Liver (tissue), 8 donors: ENCODE measurements at regions not wholly inside any gene's neighbourhood (a gene's known extent, or its start where the extent isn't known, plus 50 kb on each side); places are given as distances from the start of the nearest gene placed in this dataset.

Experiments used
- DNase-seq: peaks from one replicate; pipeline ENCODE4 v3.0.0-alpha.2; 2017; ENCODE audit warnings: low spot score
- H3K27ac ChIP-seq, 2 donors: one replicate each; pipeline ENCODE4 v1.7.0; 2013; ENCODE audit warnings: inconsistent platforms in 2 of 2, low read length in 2 of 2, control low read depth in 1 of 2, low read depth in 1 of 2, mild to moderate bottlenecking in 1 of 2
- H3K27me3 ChIP-seq, 4 donors: one replicate each; pipeline versions ENCODE4 v1.6.1 to v1.7.0; 2013; ENCODE audit warnings: low read length in 3 of 4, inconsistent platforms in 1 of 4, mild to moderate bottlenecking in 1 of 4, moderate library complexity in 1 of 4; ENCODE audit not compliant: control insufficient read depth in 4 of 4, insufficient read depth in 4 of 4
- H3K36me3 ChIP-seq, 4 donors: one replicate each; pipeline versions ENCODE4 v1.6.1 to v1.7.0; 2013; ENCODE audit warnings: low read length in 3 of 4, mild to moderate bottlenecking in 3 of 4, low read depth in 1 of 4, moderate library complexity in 1 of 4; ENCODE audit not compliant: control insufficient read depth in 4 of 4, insufficient read depth in 3 of 4
- H3K4me1 ChIP-seq, 4 donors: one replicate each; pipeline versions ENCODE4 v1.6.1 to v1.7.0; 2013; ENCODE audit warnings: low read length in 3 of 4, mild to moderate bottlenecking in 3 of 4, moderate library complexity in 1 of 4; ENCODE audit not compliant: control insufficient read depth in 4 of 4, insufficient read depth in 4 of 4
- H3K4me3 ChIP-seq, 3 donors: one replicate each; pipeline versions ENCODE4 v1.6.1 to v1.7.0; 2013; ENCODE audit warnings: low read length in 3 of 3, control low read depth in 1 of 3, low read depth in 1 of 3, mild to moderate bottlenecking in 1 of 3
- H3K9ac ChIP-seq, 2 donors: one replicate each; pipeline ENCODE4 v1.7.0; 2013; ENCODE audit warnings: low read length in 2 of 2, mild to moderate bottlenecking in 2 of 2, moderate library complexity in 2 of 2, control low read depth in 1 of 2, low read depth in 1 of 2
- H3K9me3 ChIP-seq, 4 donors: one replicate each; pipeline versions ENCODE4 v1.6.1 to v1.7.0; 2013; ENCODE audit warnings: low read length in 3 of 4; ENCODE audit not compliant: control insufficient read depth in 4 of 4
- EGR1 ChIP-seq, 2 donors: IDR thresholded peaks; 2 replicates each; pipeline ENCODE4 v1.6.1; 2016 to 2018; ENCODE audit warnings: antibody characterized with exemption in 2 of 2, low read depth in 2 of 2
- FOXA1 ChIP-seq: IDR thresholded peaks from 2 replicates; pipeline ENCODE4 v1.6.1; 2016; ENCODE audit warnings: antibody characterized with exemption
- FOXA2 ChIP-seq: IDR thresholded peaks from 2 replicates; pipeline ENCODE4 v1.6.1; 2016; ENCODE audit warnings: antibody characterized with exemption
- GABPA ChIP-seq, 2 donors: IDR thresholded peaks in 1 of 2; conservative IDR thresholded peaks in 1 of 2; 2 replicates each; pipeline ENCODE4 v1.6.1; 2016; ENCODE audit warnings: antibody characterized with exemption in 2 of 2, mild to moderate bottlenecking in 1 of 2, moderate library complexity in 1 of 2
- HNF4A ChIP-seq, 2 donors: conservative IDR thresholded peaks; 2 replicates each; pipeline ENCODE4 v1.6.1; 2016; ENCODE audit warnings: antibody characterized with exemption in 2 of 2, mild to moderate bottlenecking in 2 of 2
- HNF4G ChIP-seq: IDR thresholded peaks from 2 replicates; pipeline ENCODE4 v1.6.1; 2016; ENCODE audit warnings: antibody characterized with exemption
- JUND ChIP-seq, 2 donors: IDR thresholded peaks; 2 replicates each; pipeline ENCODE4 v1.6.1; 2016; ENCODE audit warnings: antibody characterized with exemption in 2 of 2
- NR2F2 ChIP-seq: IDR thresholded peaks from 2 replicates; pipeline ENCODE4 v1.6.1; 2016; ENCODE audit warnings: antibody characterized with exemption
- RAD21 ChIP-seq, 2 donors: IDR thresholded peaks; 2 replicates each; pipeline ENCODE4 v1.6.1; 2016; ENCODE audit warnings: antibody characterized with exemption in 2 of 2, mild to moderate bottlenecking in 2 of 2
- RXRA ChIP-seq, 2 donors: IDR thresholded peaks; 2 replicates each; pipeline ENCODE4 v1.6.1; 2017 to 2018; ENCODE audit warnings: antibody characterized with exemption in 2 of 2, mild to moderate bottlenecking in 1 of 2
- SP1 ChIP-seq: IDR thresholded peaks from 2 replicates; pipeline ENCODE4 v1.6.1; 2018; ENCODE audit warnings: antibody characterized with exemption, mild to moderate bottlenecking
- TAF1 ChIP-seq: conservative IDR thresholded peaks from 2 replicates; pipeline ENCODE4 v1.6.1; 2016; ENCODE audit warnings: antibody characterized with exemption, mild to moderate bottlenecking
- YY1 ChIP-seq: IDR thresholded peaks from 2 replicates; pipeline ENCODE4 v1.6.1; 2016; ENCODE audit warnings: antibody characterized with exemption, mild to moderate bottlenecking
- WGBS: extraction: QIAGEN DNeasy Blood & Tissue Kit; methylation state at CpG from one replicate; pipeline ENCODE4 v1.1.7; 2013; 5-methylcytosine and 5-hydroxymethylcytosine counted together
- TF ChIP-seq, protein P1 (sequence below): fragments of 150-350 bp; IDR thresholded peaks from 2 replicates; pipeline ENCODE4 v1.5.1; 2017; ENCODE audit warnings: improper control_type of control experiment, low read depth, low read length; ENCODE audit not compliant: missing input control
- TF ChIP-seq, protein P2 (sequence below): IDR thresholded peaks from 2 replicates; pipeline ENCODE4 v1.6.1; 2016; ENCODE audit warnings: antibody characterized with exemption, mild to moderate bottlenecking
- TF ChIP-seq, protein P3 (sequence below): IDR thresholded peaks from 2 replicates; pipeline ENCODE4 v1.6.1; 2016; ENCODE audit warnings: antibody characterized with exemption
- TF ChIP-seq, protein P4 (sequence below): IDR thresholded peaks from 2 replicates; pipeline ENCODE4 v1.6.1; 2016; ENCODE audit warnings: antibody characterized with exemption
- donor health status: healthy.
- donor health status: healthy.
- donor health status: healthy.
- donor health status: healthy.
- donor health status: healthy.

DNA sequence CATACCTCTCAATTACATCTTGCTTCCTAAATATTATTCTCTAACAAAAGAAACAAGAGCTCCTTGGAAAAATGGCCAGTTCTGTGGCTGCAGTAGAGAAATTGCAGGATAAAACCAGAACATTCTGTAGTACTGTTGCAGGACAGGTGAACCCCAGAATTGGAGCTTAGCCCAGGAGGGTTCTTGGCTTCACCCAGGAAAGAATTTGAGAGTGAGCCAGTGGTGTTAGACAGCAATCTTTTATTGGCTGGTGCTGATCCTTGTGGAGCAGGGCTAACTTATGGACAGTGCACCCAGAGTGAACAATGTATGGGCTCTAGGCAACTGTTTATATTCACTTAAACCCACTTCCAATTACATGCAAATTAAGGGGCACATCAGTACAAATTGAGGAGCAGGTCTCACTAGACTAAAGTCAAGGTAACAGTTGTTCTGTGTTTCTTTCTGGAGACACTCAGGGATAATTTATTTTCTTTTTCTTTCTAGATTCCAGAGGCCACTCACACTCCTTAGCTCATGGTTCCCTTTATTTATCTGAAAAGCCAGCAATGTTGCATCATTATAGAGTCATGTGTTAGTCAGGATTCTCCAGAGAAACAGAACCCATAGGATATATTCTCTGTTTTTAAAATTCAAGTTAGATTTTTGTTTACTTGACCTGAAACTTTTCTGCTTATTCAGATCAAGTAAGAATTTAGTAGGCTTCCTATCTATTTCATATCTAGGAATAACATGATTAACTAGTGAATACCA, 348.1 kb downstream of the CCDC85A start:
- DNase-seq, result no peak
- no peak overlapping the region for H3K27ac ChIP-seq
- no peaks in the 10 kb centered on the region for H3K36me3 ChIP-seq
- no peak overlapping the region for H3K4me3 ChIP-seq
- no peaks in the 10 kb centered on the region for H3K9me3 ChIP-seq
- H3K27me3 ChIP-seq, result no peaks in the 10 kb centered on the region
- no peaks in the 10 kb centered on the region for H3K4me1 ChIP-seq
- no peak overlapping the region for H3K9ac ChIP-seq
- TF ChIP-seq YY1 (no peak), HNF4A (conservative IDR thresholded peaks at IDR 0.05) (no peak), RXRA (IDR thresholded peaks at IDR 0.05) (no peak), FOXA2 (no peak), TAF1 (no peak)
- TF ChIP-seq, protein P1, sequence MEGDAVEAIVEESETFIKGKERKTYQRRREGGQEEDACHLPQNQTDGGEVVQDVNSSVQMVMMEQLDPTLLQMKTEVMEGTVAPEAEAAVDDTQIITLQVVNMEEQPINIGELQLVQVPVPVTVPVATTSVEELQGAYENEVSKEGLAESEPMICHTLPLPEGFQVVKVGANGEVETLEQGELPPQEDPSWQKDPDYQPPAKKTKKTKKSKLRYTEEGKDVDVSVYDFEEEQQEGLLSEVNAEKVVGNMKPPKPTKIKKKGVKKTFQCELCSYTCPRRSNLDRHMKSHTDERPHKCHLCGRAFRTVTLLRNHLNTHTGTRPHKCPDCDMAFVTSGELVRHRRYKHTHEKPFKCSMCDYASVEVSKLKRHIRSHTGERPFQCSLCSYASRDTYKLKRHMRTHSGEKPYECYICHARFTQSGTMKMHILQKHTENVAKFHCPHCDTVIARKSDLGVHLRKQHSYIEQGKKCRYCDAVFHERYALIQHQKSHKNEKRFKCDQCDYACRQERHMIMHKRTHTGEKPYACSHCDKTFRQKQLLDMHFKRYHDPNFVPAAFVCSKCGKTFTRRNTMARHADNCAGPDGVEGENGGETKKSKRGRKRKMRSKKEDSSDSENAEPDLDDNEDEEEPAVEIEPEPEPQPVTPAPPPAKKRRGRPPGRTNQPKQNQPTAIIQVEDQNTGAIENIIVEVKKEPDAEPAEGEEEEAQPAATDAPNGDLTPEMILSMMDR, result no peak

DNA sequence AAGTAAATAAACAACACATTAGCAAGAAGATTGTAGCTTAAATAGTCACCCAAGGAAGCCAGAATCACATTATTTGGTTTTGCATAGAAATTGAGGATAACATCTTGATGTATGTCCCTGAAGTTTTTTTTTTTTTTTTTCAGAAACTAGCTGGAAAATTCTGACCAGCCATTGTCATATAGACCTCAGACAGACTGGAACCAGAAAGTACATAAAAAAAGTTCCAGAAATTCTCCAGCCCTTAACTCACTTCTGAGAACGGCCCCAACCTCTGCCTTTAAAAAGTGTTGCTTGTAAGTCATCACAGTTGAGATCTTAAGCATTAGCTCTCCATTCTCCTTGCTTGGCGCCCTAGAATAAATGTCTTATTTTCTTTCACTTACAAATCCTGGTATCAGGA, 350.5 kb downstream of the CCDC85A start:
- no peak overlapping the region for H3K9ac ChIP-seq
- TF ChIP-seq NR2F2, result no peak
- TF ChIP-seq HNF4G, result no peak
- TF ChIP-seq RAD21 (IDR thresholded peaks at IDR 0.05), result no peak
- no peak for TF ChIP-seq GABPA (IDR thresholded peaks at IDR 0.05 in 1 of 2, conservative IDR thresholded peaks at IDR 0.05 in 1 of 2)
- TF ChIP-seq SP1, result no peak
- H3K27me3 ChIP-seq, result no peaks in the 10 kb centered on the region
- DNase-seq, result no peak
- WGBS, result 79% methylated on average over 2 of the region's 2 CpGs
- no peaks in the 10 kb centered on the region for H3K4me1 ChIP-seq
- H3K9me3 ChIP-seq, result no peaks in the 10 kb centered on the region
- no peak overlapping the region for H3K4me3 ChIP-seq
- no peak overlapping the region for H3K27ac ChIP-seq
- no peaks in the 10 kb centered on the region for H3K36me3 ChIP-seq

DNA sequence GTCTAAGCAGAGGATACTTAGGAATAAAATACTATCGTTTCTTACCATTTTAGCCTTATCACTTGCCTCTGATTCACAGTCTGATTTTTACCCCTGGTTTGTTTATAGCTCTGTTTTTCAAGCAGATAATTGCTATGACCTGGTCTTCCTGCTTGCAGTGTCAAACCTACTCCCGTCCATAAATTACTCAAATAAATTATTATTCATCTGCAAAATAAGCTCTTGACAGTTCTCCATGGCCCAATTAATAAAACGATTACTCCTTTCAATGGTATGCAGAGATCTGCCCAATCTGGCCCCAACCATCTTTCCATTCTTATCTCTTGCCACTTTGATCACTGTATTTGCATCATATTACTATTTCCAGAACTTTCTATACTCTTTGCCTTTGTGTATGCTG, 354.0 kb downstream of the CCDC85A start:
- WGBS, result 62% methylated on average over 3 of the region's 3 CpGs
- no peak for TF ChIP-seq RXRA (IDR thresholded peaks at IDR 0.05)
- TF ChIP-seq FOXA1, result no peak
- TF ChIP-seq EGR1 (IDR thresholded peaks at IDR 0.05; ENCODE audit: low read depth in 2 of 2), result no peak
- TF ChIP-seq NR2F2, result no peak
- no peak for TF ChIP-seq TAF1
- no peak for TF ChIP-seq FOXA2
- no peak overlapping the region for H3K4me3 ChIP-seq
- no peaks in the 10 kb centered on the region for H3K36me3 ChIP-seq
- H3K4me1 ChIP-seq, result no peaks in the 10 kb centered on the region
- peaks cover 0 to 1% (median 0%) of the 10 kb centered on the region in 4 donors for H3K9me3 ChIP-seq
- DNase-seq, result no peak
- H3K27ac ChIP-seq, result no peak overlapping the region
- H3K9ac ChIP-seq, result no peak overlapping the region
- no peaks in the 10 kb centered on the region for H3K27me3 ChIP-seq

DNA sequence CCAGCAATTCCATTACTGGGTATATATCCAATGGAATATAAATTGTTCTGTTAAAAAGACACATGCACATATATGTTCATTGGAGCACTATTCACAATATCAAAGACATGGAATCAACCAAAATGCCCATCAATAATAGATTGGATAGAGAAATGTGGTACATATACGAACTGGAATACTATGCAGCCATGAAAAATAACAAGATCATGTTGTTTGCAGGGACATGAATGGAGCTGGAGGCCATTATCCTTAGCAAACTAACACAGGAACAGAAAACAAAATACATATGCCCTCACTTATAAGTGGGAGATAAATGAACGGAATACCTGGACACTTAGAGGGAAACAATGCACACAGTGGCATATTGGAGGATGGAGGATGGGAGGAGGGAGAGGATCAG, 355.8 kb downstream of the CCDC85A start:
- Histone ChIP-seq H3K36me3 (no peaks in the 10 kb centered on the region), H3K9me3 (peaks cover 0 to 1% (median 0%) of the 10 kb centered on the region in 4 donors)
- 81% methylated on average over 2 of the region's 2 CpGs for WGBS
- TF ChIP-seq FOXA2 (no peak), FOXA1 (no peak), HNF4A (conservative IDR thresholded peaks at IDR 0.05) (no peak), RXRA (IDR thresholded peaks at IDR 0.05) (no peak), HNF4G (no peak), TAF1 (no peak), GABPA (IDR thresholded peaks at IDR 0.05 in 1 of 2, conservative IDR thresholded peaks at IDR 0.05 in 1 of 2) (no peak), EGR1 (IDR thresholded peaks at IDR 0.05; ENCODE audit: low read depth in 2 of 2) (no peak), YY1 (no peak), SP1 (no peak), NR2F2 (no peak), JUND (IDR thresholded peaks at IDR 0.05) (no peak), RAD21 (IDR thresholded peaks at IDR 0.05) (no peak)
- TF ChIP-seq, protein P2, sequence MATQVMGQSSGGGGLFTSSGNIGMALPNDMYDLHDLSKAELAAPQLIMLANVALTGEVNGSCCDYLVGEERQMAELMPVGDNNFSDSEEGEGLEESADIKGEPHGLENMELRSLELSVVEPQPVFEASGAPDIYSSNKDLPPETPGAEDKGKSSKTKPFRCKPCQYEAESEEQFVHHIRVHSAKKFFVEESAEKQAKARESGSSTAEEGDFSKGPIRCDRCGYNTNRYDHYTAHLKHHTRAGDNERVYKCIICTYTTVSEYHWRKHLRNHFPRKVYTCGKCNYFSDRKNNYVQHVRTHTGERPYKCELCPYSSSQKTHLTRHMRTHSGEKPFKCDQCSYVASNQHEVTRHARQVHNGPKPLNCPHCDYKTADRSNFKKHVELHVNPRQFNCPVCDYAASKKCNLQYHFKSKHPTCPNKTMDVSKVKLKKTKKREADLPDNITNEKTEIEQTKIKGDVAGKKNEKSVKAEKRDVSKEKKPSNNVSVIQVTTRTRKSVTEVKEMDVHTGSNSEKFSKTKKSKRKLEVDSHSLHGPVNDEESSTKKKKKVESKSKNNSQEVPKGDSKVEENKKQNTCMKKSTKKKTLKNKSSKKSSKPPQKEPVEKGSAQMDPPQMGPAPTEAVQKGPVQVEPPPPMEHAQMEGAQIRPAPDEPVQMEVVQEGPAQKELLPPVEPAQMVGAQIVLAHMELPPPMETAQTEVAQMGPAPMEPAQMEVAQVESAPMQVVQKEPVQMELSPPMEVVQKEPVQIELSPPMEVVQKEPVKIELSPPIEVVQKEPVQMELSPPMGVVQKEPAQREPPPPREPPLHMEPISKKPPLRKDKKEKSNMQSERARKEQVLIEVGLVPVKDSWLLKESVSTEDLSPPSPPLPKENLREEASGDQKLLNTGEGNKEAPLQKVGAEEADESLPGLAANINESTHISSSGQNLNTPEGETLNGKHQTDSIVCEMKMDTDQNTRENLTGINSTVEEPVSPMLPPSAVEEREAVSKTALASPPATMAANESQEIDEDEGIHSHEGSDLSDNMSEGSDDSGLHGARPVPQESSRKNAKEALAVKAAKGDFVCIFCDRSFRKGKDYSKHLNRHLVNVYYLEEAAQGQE, result no peak
- TF ChIP-seq, protein P3, sequence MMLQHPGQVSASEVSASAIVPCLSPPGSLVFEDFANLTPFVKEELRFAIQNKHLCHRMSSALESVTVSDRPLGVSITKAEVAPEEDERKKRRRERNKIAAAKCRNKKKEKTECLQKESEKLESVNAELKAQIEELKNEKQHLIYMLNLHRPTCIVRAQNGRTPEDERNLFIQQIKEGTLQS, result no peak
- TF ChIP-seq, protein P4, sequence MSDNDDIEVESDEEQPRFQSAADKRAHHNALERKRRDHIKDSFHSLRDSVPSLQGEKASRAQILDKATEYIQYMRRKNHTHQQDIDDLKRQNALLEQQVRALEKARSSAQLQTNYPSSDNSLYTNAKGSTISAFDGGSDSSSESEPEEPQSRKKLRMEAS, result no peak

More for the DNA sequence above, 355.8 kb downstream of the CCDC85A start:
- no peak overlapping the region for H3K9ac ChIP-seq
- H3K27ac ChIP-seq, result no peak overlapping the region
- no peak for DNase-seq
- H3K4me3 ChIP-seq, result no peak overlapping the region
- H3K4me1 ChIP-seq, result no peaks in the 10 kb centered on the region
- H3K27me3 ChIP-seq, result no peaks in the 10 kb centered on the region
